Muscle layer of colon (tissue), 2 donors: ENCODE measurements at regions not wholly inside any gene's neighbourhood (a gene's known extent, or its start where the extent isn't known, plus 50 kb on each side); places are given as distances from the start of the nearest gene placed in this dataset.
A peak's percentile ranks its signal among the peaks of the same experiment; 100 is the strongest.
"Not testable (repeated sequence)": the region's sequence is repeated elsewhere in the genome, so short reads cannot be mapped to it uniquely, and the experiment has no call there.

Experiments used
- H3K27ac ChIP-seq: one replicate; pipeline ENCODE4 v1.7.0; 2013; ENCODE audit warnings: low read depth, mild to moderate bottlenecking, low read length, moderate library complexity
- H3K27me3 ChIP-seq, 2 donors: one replicate each; pipeline ENCODE4 v1.7.0; 2013; ENCODE audit warnings: low read length in 2 of 2, mild to moderate bottlenecking in 2 of 2; ENCODE audit not compliant: insufficient read depth in 2 of 2, control insufficient read depth in 1 of 2
- H3K36me3 ChIP-seq: one replicate; pipeline ENCODE4 v1.7.0; 2013; ENCODE audit warnings: mild to moderate bottlenecking, low read length; ENCODE audit not compliant: insufficient read depth
- H3K4me1 ChIP-seq: one replicate; pipeline ENCODE4 v1.7.0; 2013; ENCODE audit warnings: mild to moderate bottlenecking, low read length; ENCODE audit not compliant: insufficient read depth
- H3K4me3 ChIP-seq, 2 donors: one replicate each; pipeline ENCODE4 v1.7.0; 2013; ENCODE audit warnings: low read length in 2 of 2, low read depth in 1 of 2, mild to moderate bottlenecking in 1 of 2, moderate library complexity in 1 of 2
- H3K9ac ChIP-seq: one replicate; pipeline ENCODE4 v1.7.0; 2013; ENCODE audit warnings: low read length
- H3K9me3 ChIP-seq: one replicate; pipeline ENCODE4 v1.7.0; 2013; ENCODE audit warnings: mild to moderate bottlenecking, low read length
- donor health status: abdominal sarcoma.
- donor health status: Adenocarcinoma of cecum.

DNA sequence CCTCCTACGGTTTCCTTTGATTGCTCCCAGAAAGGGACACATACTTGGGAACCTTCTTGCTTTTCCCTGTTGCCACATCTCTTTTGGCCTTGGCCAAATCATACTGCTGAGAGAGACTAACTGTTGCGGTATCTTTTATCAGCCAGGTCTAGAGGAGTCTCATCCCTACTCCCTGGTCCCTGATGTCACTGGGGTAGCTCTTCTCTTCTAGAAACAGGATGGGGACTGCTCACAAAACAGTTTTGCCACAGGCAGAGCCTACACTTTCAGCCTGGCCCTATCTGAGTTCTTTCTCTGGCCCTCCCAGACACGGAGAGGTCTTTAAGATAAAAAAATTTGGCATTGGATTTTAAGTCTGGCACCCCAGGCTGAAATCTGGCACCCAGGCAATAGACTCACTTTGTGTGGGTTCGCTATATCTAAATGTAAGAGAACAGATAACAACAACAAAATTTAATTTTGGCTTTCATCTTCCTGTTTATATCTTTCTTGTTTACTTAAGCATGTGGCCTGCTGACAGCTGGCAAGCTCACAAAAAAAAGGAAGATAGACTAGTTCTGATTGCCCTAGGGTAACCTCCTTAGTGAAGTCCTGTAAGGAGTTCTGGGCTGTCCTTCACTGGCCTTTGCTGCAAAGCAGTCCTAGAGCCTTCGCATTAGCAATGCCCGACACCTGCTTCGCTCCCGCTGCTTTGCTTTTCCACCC, 228.3 kb upstream of the NPVF start:
- Histone ChIP-seq H3K4me3 (no peak overlapping the region), H3K9me3 (no peaks in the 10 kb centered on the region), H3K27me3 (no peaks in the 10 kb centered on the region), H3K4me1 (peaks cover 16% of the 10 kb centered on the region), H3K27ac (peak overlapping the region; percentile 41), H3K9ac (no peak overlapping the region), H3K36me3 (no peaks in the 10 kb centered on the region)

DNA sequence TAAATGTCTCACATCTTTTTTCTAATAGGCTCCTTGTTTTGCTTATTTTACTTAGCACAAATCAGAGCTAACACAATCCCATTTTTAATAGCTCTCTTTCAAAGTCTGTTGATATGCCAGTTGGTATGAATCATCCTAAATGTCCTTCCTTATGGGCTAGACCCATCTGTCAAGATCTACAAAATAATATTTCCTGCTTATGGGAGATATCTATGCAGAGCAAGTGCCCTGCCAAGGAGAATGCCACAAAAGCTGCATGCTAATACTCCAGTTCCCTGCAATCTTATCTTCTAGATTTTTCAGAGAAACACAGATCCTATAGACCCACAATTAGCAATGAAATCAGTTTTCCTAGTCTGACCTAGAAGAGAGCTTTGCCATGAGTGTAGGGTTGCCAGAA, 230.8 kb upstream of the NPVF start:
- H3K27ac ChIP-seq: no peak overlapping the region
- peaks cover 14% of the 10 kb centered on the region for H3K4me1 ChIP-seq
- no peaks in the 10 kb centered on the region for H3K27me3 ChIP-seq
- no peaks in the 10 kb centered on the region for H3K36me3 ChIP-seq
- no peak overlapping the region for H3K4me3 ChIP-seq
- H3K9me3 ChIP-seq: no peaks in the 10 kb centered on the region
- no peak overlapping the region for H3K9ac ChIP-seq

DNA sequence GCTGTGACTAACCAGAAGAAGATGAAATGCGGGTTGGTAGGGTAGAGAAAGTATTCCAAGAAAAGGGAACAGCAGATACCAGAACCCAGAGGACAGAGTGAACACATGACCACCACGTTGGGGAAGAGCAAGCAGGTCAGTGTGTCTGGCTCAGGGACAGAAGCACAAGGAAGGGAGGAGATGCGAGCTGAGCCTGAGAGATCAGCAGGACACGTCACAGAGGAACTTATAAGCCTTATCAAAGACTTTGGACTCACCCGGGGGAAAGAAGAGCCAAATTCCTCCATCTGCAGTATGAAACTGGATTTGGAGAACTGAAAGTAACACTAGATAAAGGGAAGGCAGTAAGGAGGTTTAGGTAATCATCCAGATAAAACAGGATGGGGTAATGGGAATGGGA, 232.1 kb upstream of the NPVF start:
- Histone ChIP-seq H3K27ac (no peak overlapping the region), H3K9me3 (no peaks in the 10 kb centered on the region), H3K9ac (no peak overlapping the region), H3K4me3 (no peak overlapping the region), H3K36me3 (no peaks in the 10 kb centered on the region), H3K4me1 (peaks cover 7% of the 10 kb centered on the region), H3K27me3 (no peaks in the 10 kb centered on the region)

DNA sequence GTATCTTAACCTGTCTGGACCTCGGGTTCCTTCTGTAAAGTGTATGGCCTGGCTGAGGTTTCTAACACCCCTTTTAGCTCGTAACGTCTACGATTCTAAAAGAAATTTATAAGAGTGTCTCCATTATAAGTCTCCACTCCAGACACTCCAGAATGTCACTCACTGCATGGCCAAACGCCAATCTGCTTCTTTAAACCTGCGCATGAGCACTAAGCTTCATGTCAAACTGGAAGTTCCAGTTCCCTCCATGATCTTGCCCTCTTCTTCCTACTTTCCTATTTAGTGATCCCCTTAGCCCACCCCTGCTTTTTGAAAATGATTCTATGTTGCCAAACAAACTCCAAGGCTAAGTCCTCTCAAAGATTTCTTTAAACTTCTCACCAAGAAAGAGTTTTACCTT, 241.4 kb upstream of the NPVF start:
- no peaks in the 10 kb centered on the region for H3K4me1 ChIP-seq
- no peak overlapping the region for H3K27ac ChIP-seq
- no peak overlapping the region for H3K4me3 ChIP-seq
- no peak overlapping the region for H3K9ac ChIP-seq
- no peaks in the 10 kb centered on the region for H3K9me3 ChIP-seq
- no peaks in the 10 kb centered on the region for H3K36me3 ChIP-seq
- no peaks in the 10 kb centered on the region for H3K27me3 ChIP-seq

DNA sequence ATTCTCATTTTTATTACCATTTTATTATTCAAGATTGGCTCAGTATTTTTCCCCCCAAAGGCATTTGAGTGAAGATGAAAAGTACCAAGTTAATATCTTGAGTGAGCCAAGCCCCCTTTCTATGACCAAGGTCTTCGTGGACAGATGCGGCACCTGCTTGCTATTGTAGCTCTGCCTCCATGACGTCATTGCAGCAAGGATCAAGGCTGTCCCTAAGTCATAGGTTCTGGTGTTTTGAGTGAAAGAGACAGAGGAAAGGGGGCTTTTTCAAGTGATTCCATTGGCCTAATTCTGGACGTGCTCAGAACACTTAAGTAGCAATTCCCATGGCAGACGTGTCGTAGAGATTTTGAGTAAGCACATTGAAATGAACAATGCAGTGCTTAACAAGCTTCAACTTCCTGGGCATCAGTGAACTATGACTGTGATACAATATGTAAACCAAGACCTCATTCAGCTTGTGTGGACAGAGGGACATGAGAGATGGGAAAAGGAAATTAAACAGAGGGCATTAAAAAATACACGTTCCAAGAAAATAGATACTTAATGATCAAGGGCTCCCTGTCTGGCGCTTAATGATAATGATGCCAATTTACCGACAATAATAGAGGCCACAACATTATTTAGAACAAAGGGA, 248.7 kb upstream of the NPVF start:
- Histone ChIP-seq H3K9me3 (no peaks in the 10 kb centered on the region), H3K4me3 (no peak overlapping the region), H3K9ac (no peak overlapping the region), H3K27me3 (no peaks in the 10 kb centered on the region), H3K27ac (no peak overlapping the region), H3K36me3 (no peaks in the 10 kb centered on the region), H3K4me1 (no peaks in the 10 kb centered on the region)

DNA sequence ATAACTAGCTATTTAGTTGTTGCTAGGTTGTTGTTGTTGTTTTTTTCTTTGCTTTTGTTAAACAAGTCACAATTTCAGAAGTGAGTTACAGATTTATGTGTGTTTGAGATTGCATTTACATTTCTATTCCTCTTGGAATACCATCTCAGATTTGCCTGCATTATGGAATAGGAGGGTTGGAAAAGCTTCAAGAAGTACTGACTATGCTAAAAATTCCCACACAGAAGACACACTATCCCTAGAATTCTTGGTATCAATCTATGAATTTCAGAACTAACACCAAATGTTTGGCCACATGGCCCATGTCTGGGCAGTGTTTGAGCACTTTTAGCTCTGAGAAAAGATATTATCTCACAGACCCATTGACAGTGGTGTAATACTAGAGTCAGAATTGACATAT, 249.9 kb upstream of the NPVF start:
- not testable (repeated sequence) for H3K9ac ChIP-seq, H3K27me3 ChIP-seq, H3K9me3 ChIP-seq, H3K4me1 ChIP-seq, H3K27ac ChIP-seq, H3K36me3 ChIP-seq, H3K4me3 ChIP-seq

DNA sequence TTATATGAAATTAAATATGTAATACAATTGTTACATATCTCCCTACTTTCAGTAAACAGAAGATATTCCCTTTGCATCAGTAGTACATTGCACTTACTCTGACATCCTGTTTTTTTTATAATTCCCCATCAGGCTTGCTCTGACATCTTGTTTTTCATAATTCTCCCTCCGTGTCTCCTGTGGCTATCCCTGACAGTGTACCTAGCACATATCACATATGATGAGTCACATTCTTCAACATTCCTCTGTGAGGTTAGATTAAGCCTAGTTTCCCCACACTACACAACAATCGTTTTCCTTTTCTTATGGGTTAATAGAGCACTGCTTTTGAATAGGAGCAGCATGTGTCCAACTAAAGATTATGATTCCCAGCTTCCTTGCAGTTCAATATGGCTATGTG, 250.6 kb upstream of the NPVF start:
- H3K36me3 ChIP-seq: no peaks in the 10 kb centered on the region
- no peaks in the 10 kb centered on the region for H3K9me3 ChIP-seq
- H3K4me3 ChIP-seq: no peak overlapping the region
- H3K4me1 ChIP-seq: no peaks in the 10 kb centered on the region
- H3K27ac ChIP-seq: no peak overlapping the region
- no peak overlapping the region for H3K9ac ChIP-seq
- H3K27me3 ChIP-seq: no peaks in the 10 kb centered on the region

DNA sequence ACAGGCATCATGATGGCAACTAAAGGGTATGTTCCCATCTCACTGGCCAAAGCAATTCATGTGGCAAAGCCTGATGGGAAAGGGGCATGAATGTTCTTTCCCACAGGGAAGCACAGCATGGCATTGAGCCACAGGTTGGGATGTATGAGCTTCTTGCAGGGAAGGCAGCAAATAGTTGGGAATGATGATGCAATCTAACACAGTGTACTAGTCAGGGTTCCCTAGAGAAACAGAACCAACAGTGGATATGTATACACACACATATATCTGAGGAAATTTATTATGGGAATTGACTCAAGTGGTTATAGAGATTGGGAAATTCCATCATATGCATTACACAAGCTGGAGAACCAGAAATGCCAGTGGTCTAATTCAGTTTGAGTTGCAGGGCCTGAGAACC, 253.6 kb upstream of the NPVF start:
- Histone ChIP-seq H3K27me3 (no peaks in the 10 kb centered on the region), H3K4me1 (no peaks in the 10 kb centered on the region), H3K4me3 (no peak overlapping the region)

DNA sequence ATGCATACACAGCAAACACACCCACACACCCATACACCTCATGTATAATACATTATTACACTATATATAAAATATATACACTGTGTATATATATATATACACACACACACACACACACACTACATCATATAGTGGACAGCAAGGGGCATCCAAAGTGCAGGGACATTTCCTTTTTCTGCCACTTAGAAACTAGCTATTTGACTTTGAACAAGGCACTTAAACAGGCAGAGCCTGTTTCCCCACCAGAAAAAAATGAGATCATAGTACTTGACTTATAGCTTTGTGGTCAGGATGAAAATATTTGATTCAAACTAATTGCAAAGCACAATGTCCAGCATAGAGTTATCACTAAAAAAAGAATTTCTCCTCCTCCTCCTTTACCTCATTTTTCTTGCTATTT, 254.3 kb upstream of the NPVF start:
- H3K4me1 ChIP-seq: no peaks in the 10 kb centered on the region
- H3K9ac ChIP-seq: no peak overlapping the region
- no peak overlapping the region for H3K4me3 ChIP-seq
- no peaks in the 10 kb centered on the region for H3K9me3 ChIP-seq
- H3K27me3 ChIP-seq: no peaks in the 10 kb centered on the region
- H3K36me3 ChIP-seq: no peaks in the 10 kb centered on the region
- no peak overlapping the region for H3K27ac ChIP-seq

More for the DNA sequence above, 253.6 kb upstream of the NPVF start:
- no peak overlapping the region for H3K27ac ChIP-seq
- H3K9me3 ChIP-seq: no peaks in the 10 kb centered on the region
- H3K36me3 ChIP-seq: no peaks in the 10 kb centered on the region
- H3K9ac ChIP-seq: no peak overlapping the region

DNA sequence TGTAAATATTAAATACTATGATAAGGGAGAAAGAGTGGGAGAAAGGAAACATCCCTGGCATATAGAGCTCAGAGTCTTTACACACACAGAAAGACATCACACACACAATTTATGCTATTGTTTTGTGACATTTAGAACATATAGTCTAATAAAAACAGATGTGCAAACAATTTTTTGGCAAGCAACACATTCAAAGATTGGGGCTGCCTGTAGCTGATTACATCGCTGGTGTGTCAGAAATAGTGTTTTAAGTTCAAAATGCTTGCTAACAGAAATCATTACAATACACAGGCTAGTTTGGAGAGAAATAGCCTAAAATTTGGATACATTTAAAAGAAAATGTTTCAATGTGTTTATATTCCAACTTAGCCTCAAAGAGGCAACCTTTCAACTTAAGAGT, 256.7 kb upstream of the NPVF start:
- Histone ChIP-seq H3K4me3 (no peak overlapping the region), H3K4me1 (no peaks in the 10 kb centered on the region), H3K9me3 (no peaks in the 10 kb centered on the region), H3K9ac (no peak overlapping the region), H3K36me3 (no peaks in the 10 kb centered on the region), H3K27ac (no peak overlapping the region), H3K27me3 (no peaks in the 10 kb centered on the region)

DNA sequence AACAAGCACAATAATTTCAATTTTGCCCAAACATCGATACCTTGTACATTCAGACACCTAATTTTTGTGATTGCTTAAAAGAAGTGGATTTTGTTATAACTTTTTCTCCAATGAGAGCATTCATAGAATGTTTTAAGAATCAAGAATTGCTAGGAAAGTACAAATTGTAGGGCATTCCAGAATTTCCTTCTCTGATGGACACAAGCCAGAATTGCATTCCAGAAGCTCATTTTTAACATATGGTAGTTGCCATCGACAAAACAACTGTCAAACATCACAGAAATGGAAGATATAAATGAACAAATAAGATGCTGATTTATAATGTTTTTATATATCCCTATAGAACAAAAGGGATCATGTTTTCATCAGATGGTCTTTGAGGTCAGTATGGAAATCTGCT, 258.4 kb upstream of the NPVF start:
- no peaks in the 10 kb centered on the region for H3K36me3 ChIP-seq
- H3K4me1 ChIP-seq: no peaks in the 10 kb centered on the region
- no peaks in the 10 kb centered on the region for H3K27me3 ChIP-seq
- H3K4me3 ChIP-seq: no peak overlapping the region
- H3K9ac ChIP-seq: no peak overlapping the region
- no peak overlapping the region for H3K27ac ChIP-seq
- H3K9me3 ChIP-seq: no peaks in the 10 kb centered on the region

DNA sequence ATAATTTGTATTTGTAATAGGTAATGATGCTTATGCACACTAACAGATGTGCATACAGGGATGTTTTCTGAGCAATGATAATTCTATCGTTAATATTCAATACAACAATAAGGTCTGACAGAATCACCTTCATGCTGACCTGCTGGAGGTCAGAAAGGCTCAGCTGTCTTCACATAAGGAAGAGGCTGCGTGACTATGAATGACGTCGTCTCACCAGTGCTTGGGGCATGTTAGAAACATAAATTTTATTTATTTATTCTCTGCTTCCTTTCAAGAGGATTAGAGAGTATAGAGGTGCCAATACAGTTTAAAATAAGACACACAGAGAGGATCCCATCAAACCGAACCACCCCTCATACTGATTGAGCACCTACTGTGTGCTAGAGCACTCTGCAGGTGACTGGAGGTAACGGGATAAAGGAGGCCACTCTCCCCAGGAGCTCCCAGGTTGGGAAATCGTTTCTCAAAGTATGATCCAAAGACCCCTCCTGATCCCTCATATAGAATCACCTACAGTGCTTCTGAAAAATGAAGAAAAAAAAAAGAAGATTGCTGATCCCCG, 265.6 kb upstream of the NPVF start:
- no peak overlapping the region for H3K27ac ChIP-seq
- no peaks in the 10 kb centered on the region for H3K27me3 ChIP-seq
- no peak overlapping the region for H3K9ac ChIP-seq
- H3K4me3 ChIP-seq: no peak overlapping the region
- peaks cover 11% of the 10 kb centered on the region for H3K4me1 ChIP-seq
- no peaks in the 10 kb centered on the region for H3K9me3 ChIP-seq
- H3K36me3 ChIP-seq: no peaks in the 10 kb centered on the region
